Neural cell (in vitro differentiated cells): ENCODE measurements at regions not wholly inside any gene's neighbourhood (a gene's known extent, or its start where the extent isn't known, plus 50 kb on each side); places are given as distances from the start of the nearest gene placed in this dataset.

ENCODE experiments used
- H2AFZ ChIP-seq: fragments of 200-600, 300-800 bp; sonication (generic), shearing (Covaris generic); 2 replicates; pipeline ENCODE4 v1.6.0; 2014; ENCODE audit warnings: low read depth, mild to moderate bottlenecking, antibody characterized with exemption, low read length, moderate library complexity
- H3F3A ChIP-seq: fragments of 200-600 bp; shearing (Covaris generic); 2 replicates; pipeline ENCODE4 v1.6.1; 2016; ENCODE audit warnings: mild to moderate bottlenecking, moderate library complexity, mixed read lengths, antibody characterized with exemption, low read length; ENCODE audit not compliant: insufficient read depth, poor library complexity, severe bottlenecking
- H3K27ac ChIP-seq: fragments of 200-600, 300-800 bp; sonication (generic), shearing (Covaris generic); 2 replicates; pipeline ENCODE4 v1.5.1; 2014; ENCODE audit warnings: mild to moderate bottlenecking, low read length, moderate library complexity
- H3K27me3 ChIP-seq: fragments of 300-800, 200-600 bp; sonication (generic), shearing (Covaris generic); 2 replicates; pipeline ENCODE4 v1.6.0; 2014; ENCODE audit warnings: mild to moderate bottlenecking, low read depth, low read length, moderate library complexity; ENCODE audit not compliant: insufficient read depth
- H3K36me3 ChIP-seq: fragments of 300-800, 200-600 bp; sonication (generic), shearing (Covaris generic); 2 replicates; pipeline ENCODE4 v1.5.1; 2014; ENCODE audit warnings: mild to moderate bottlenecking, antibody characterized with exemption, low read length, moderate library complexity; ENCODE audit not compliant: insufficient read depth
- H3K4me2 ChIP-seq: fragments of 300-800, 200-600 bp; sonication (generic), shearing (Covaris generic); 2 replicates; pipeline ENCODE4 v1.6.0; 2014; ENCODE audit warnings: mild to moderate bottlenecking, low read length
- H3K4me3 ChIP-seq: fragments of 300-800, 200-600 bp; sonication (generic), shearing (Covaris generic); 2 replicates; pipeline ENCODE4 v1.5.1; 2014; ENCODE audit warnings: mild to moderate bottlenecking, low read length, moderate library complexity
- H3K79me2 ChIP-seq: fragments of 200-600 bp; shearing (Covaris generic); replicated peaks from 2 replicates; pipeline ENCODE4 v1.6.0; 2014; ENCODE audit warnings: mild to moderate bottlenecking, low read length, moderate library complexity; ENCODE audit not compliant: insufficient read depth
- H3K9ac ChIP-seq: fragments of 300-800, 200-600 bp; sonication (generic), shearing (Covaris generic); 2 replicates; pipeline ENCODE4 v1.6.1; 2016; ENCODE audit warnings: mild to moderate bottlenecking, low read length, mixed read lengths
- H3K9me2 ChIP-seq: fragments of 200-600 bp; shearing (Covaris generic); 2 replicates; pipeline ENCODE4 v1.6.1; 2016; ENCODE audit warnings: mild to moderate bottlenecking, low read length, mixed read lengths; ENCODE audit not compliant: insufficient read depth
- H3K9me3 ChIP-seq: fragments of 200-600, 300-800 bp; sonication (generic), shearing (Covaris generic); 2 replicates; pipeline ENCODE4 v1.6.1; 2016; ENCODE audit warnings: mild to moderate bottlenecking, mixed run types, low read length, moderate library complexity, mixed read lengths
- H4K20me1 ChIP-seq: fragments of 200-600 bp; shearing (Covaris generic); 2 replicates; pipeline ENCODE4 v1.6.1; 2016; ENCODE audit warnings: mild to moderate bottlenecking, mixed run types; ENCODE audit not compliant: insufficient read depth
- CTCF ChIP-seq: fragments of 450-650 bp; IDR thresholded peaks from 2 replicates; pipeline ENCODE4 v1.5.1; 2014; ENCODE audit warnings: antibody characterized with exemption, mild to moderate bottlenecking, moderate library complexity; ENCODE audit not compliant: poor library complexity, severe bottlenecking
- EP300 ChIP-seq: fragments of 450-650 bp; conservative IDR thresholded peaks from 2 replicates; pipeline ENCODE4 v1.6.1; 2014; ENCODE audit warnings: antibody characterized with exemption, mild to moderate bottlenecking, moderate library complexity; ENCODE audit not compliant: poor library complexity, severe bottlenecking
- EZH2 ChIP-seq: fragments of 200-600, 300-800 bp; shearing (Covaris generic), sonication (generic); IDR thresholded peaks from 2 replicates; pipeline ENCODE4 v1.6.1; 2014; ENCODE audit warnings: antibody characterized with exemption, low read length, borderline replicate concordance, mild to moderate bottlenecking; ENCODE audit not compliant: insufficient read depth, poor library complexity, severe bottlenecking
- MXI1 ChIP-seq: fragments of 450-650 bp; conservative IDR thresholded peaks from 2 replicates; pipeline ENCODE4 v1.6.1; 2014; ENCODE audit warnings: antibody characterized with exemption, mild to moderate bottlenecking; ENCODE audit not compliant: poor library complexity, severe bottlenecking
- POLR2AphosphoS5 ChIP-seq: IDR thresholded peaks from 2 replicates; pipeline ENCODE4 v1.6.1; 2012
- RAD21 ChIP-seq: fragments of 450-650 bp; conservative IDR thresholded peaks from 2 replicates; pipeline ENCODE4 v1.6.1; 2014; ENCODE audit warnings: antibody characterized with exemption, mild to moderate bottlenecking, moderate library complexity
- REST ChIP-seq: IDR thresholded peaks from 2 replicates; pipeline ENCODE4 v1.6.1; 2012; ENCODE audit warnings: borderline replicate concordance
- SMC3 ChIP-seq: fragments of 450-650 bp; conservative IDR thresholded peaks from 2 replicates; pipeline ENCODE4 v1.6.1; 2014; ENCODE audit warnings: antibody characterized with exemption, mild to moderate bottlenecking, moderate library complexity; ENCODE audit not compliant: poor library complexity
- TAF1 ChIP-seq: IDR thresholded peaks from 2 replicates; pipeline ENCODE4 v1.6.1; 2012; ENCODE audit warnings: low read depth

DNA sequence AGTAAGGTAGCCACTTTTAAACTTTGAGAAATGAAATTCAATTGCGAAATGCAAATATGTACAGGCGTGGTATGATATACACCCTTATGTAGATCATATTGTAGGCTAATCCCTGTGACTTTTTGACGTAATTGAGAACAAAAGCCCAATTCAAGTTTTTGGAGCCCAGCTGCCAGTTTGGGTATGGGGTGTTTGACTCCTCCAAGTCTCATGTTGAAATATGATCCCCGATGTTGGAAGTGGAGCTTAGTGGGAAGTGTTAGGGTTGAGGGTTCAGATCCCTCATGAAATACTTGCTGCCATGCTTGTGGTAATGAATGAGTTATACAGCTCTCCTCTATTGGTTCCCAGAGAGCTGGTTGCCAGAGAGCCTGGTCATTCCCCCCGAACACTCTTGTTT lies 1666.8 kb downstream of the SUCLG1 start:
- Histone ChIP-seq H2AFZ (no peak overlapping the region), H3K9me3 (no peaks in the 10 kb centered on the region), H3K9me2 (no peaks in the 10 kb centered on the region), H3K36me3 (no peaks in the 10 kb centered on the region), H3F3A (no peaks in the 10 kb centered on the region), H3K4me2 (no peak overlapping the region), H3K4me3 (no peak overlapping the region), H3K27me3 (no peaks in the 10 kb centered on the region), H3K27ac (no peak overlapping the region), H3K79me2 (no peaks in the 10 kb centered on the region), H3K9ac (no peak overlapping the region), H4K20me1 (no peaks in the 10 kb centered on the region)
- TF ChIP-seq REST (no peak), POLR2AphosphoS5 (no peak), SMC3 (no peak), CTCF (no peak), TAF1 (no peak), EP300 (no peak), RAD21 (no peak), EZH2 (no peak), MXI1 (no peak)

DNA sequence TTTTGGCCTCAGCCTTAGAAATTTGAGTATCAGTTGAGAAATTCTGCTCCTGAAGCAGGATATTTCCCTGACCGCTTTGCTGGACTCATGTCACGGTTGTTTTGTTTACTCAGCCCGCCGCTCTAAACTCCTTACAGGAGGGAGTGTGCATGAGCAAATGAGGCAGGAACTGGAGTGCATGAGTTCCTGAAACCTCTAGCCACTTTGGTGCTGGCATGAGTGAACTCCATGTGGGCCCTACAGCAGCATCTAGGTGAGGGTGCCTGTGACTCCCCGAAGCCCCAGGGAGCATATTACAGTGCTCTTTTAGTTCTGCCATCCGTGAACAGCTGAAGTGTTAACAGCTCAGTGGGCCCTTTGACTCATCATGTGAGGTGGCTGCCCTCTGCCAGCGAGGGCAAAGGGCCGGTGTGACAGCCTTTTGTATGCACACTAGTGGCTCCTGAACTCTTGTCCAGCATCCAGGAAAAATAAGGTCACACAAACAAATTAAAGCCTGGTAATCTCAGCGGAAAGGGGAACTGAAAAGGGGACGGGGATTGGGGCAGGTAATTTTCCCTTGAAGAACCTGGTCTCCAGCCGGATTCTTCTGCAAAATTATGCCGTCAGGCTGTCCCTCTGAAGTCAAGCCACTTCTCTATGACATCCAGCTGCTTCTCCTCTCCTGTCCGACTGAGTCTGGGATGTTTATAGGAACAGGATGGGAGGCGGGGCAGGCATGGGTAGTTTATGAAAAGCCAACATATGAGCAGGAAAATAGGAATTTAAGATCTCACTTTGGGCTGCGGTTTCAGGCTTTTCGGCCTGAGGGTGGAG lies 1668.7 kb downstream of the SUCLG1 start:
- no peaks in the 10 kb centered on the region for H3K9me3 ChIP-seq
- no peak for TF ChIP-seq CTCF
- no peak for TF ChIP-seq SMC3
- TF ChIP-seq REST = no peak
- no peak for TF ChIP-seq MXI1
- no peak for TF ChIP-seq EZH2
- TF ChIP-seq POLR2AphosphoS5 = no peak
- TF ChIP-seq RAD21 = no peak
- no peak for TF ChIP-seq TAF1
- no peak for TF ChIP-seq EP300
- H3K9ac ChIP-seq = no peak overlapping the region
- no peaks in the 10 kb centered on the region for H3K9me2 ChIP-seq
- H3K4me2 ChIP-seq = no peak overlapping the region
- H3K36me3 ChIP-seq = no peaks in the 10 kb centered on the region
- no peak overlapping the region for H3K27ac ChIP-seq
- no peak overlapping the region for H2AFZ ChIP-seq
- no peaks in the 10 kb centered on the region for H3K79me2 ChIP-seq
- H4K20me1 ChIP-seq = no peaks in the 10 kb centered on the region
- no peaks in the 10 kb centered on the region for H3F3A ChIP-seq
- no peak overlapping the region for H3K4me3 ChIP-seq
- no peaks in the 10 kb centered on the region for H3K27me3 ChIP-seq
